ENCODE measurements at regions not wholly inside any gene's neighbourhood (a gene's known extent, or its start where the extent isn't known, plus 50 kb on each side); places are given as distances from the start of the nearest gene placed in this dataset.

- Histone ChIP-seq H3K79me2 (ENCODE audit: insufficient read depth) (no peaks in the 10 kb centered on the region), H3K36me3 (ENCODE audit: low read depth) (no peaks in the 10 kb centered on the region), H3K27me3 (replicated peaks; ENCODE audit: insufficient read depth) (no peaks in the 10 kb centered on the region), H3K4me3 (no peak overlapping the region), H3K27ac (no peak overlapping the region), H3K9ac (no peak overlapping the region), H3F3A (ENCODE audit: insufficient read depth) (no peaks in the 10 kb centered on the region), H3K9me2 (ENCODE audit: insufficient read depth) (no peaks in the 10 kb centered on the region), H3K4me1 (ENCODE audit: insufficient read depth) (no peaks in the 10 kb centered on the region), H3K9me3 (ENCODE audit: low read depth) (no peaks in the 10 kb centered on the region), H4K20me1 (ENCODE audit: insufficient read depth) (no peaks in the 10 kb centered on the region), H2AFZ (no peak overlapping the region), H3K4me2 (ENCODE audit: unreplicated experiment) (no peak overlapping the region)
- no peak for DNase-seq
- in situ Hi-C loops (cut with MboI) = no loop called here
- WGBS, 2 experiments (ENCODE audit: low coverage in 1 of 2, low lambda C conversion rate in 2 of 2, missing lambda C conversion rate in 2 of 2) = 30 to 32% methylated on average over 7 of the region's 7 CpGs
- no peak for TF ChIP-seq EZH2 (IDR thresholded peaks at IDR 0.05; ENCODE audit: insufficient read depth, poor library complexity, severe bottlenecking)
- TF ChIP-seq EZH2phosphoT487 (IDR thresholded peaks at IDR 0.05; ENCODE audit: insufficient read depth, low read depth) = no peak
Measured at GRCh38 chr15:53106505-53107286, 316.6 kb upstream of the ONECUT1 start.

GRCh38 chr15:53102483-53102882 is 312.3 kb upstream of the ONECUT1 start:
- Histone ChIP-seq H3K4me2 (ENCODE audit: unreplicated experiment) (no peak overlapping the region), H3K9me2 (ENCODE audit: insufficient read depth) (no peaks in the 10 kb centered on the region), H2AFZ (no peak overlapping the region), H3F3A (ENCODE audit: insufficient read depth) (no peaks in the 10 kb centered on the region), H3K79me2 (ENCODE audit: insufficient read depth) (no peaks in the 10 kb centered on the region), H3K4me3 (no peak overlapping the region), H4K20me1 (ENCODE audit: insufficient read depth) (no peaks in the 10 kb centered on the region), H3K9ac (no peak overlapping the region), H3K9me3 (ENCODE audit: low read depth) (no peaks in the 10 kb centered on the region), H3K27me3 (replicated peaks; ENCODE audit: insufficient read depth) (no peaks in the 10 kb centered on the region), H3K4me1 (ENCODE audit: insufficient read depth) (no peaks in the 10 kb centered on the region), H3K36me3 (ENCODE audit: low read depth) (no peaks in the 10 kb centered on the region), H3K27ac (no peak overlapping the region)
- no peak for DNase-seq
- TF ChIP-seq EZH2 (IDR thresholded peaks at IDR 0.05; ENCODE audit: insufficient read depth, poor library complexity, severe bottlenecking) = no peak
- TF ChIP-seq EZH2phosphoT487 (IDR thresholded peaks at IDR 0.05; ENCODE audit: insufficient read depth, low read depth) = no peak
- WGBS, 2 experiments (ENCODE audit: low coverage in 1 of 2, low lambda C conversion rate in 2 of 2, missing lambda C conversion rate in 2 of 2) = 0 to 4% methylated on average over 2 of the region's 2 CpGs
- in situ Hi-C loops (cut with MboI) = no loop called here

GRCh38 chr15:53080484-53080883 is 290.3 kb upstream of the ONECUT1 start:
- H3K27me3 ChIP-seq (replicated peaks; ENCODE audit: insufficient read depth) = no peaks in the 10 kb centered on the region
- H3K9me3 ChIP-seq (ENCODE audit: low read depth) = no peaks in the 10 kb centered on the region
- no peaks in the 10 kb centered on the region for H3K79me2 ChIP-seq (ENCODE audit: insufficient read depth)
- H3K36me3 ChIP-seq (ENCODE audit: low read depth) = no peaks in the 10 kb centered on the region
- no peaks in the 10 kb centered on the region for H3K4me1 ChIP-seq (ENCODE audit: insufficient read depth)
- H3K9ac ChIP-seq = no peak overlapping the region
- H3F3A ChIP-seq (ENCODE audit: insufficient read depth) = no peaks in the 10 kb centered on the region
- H4K20me1 ChIP-seq (ENCODE audit: insufficient read depth) = no peaks in the 10 kb centered on the region
- DNase-seq = no peak
- H3K4me2 ChIP-seq (ENCODE audit: unreplicated experiment) = no peak overlapping the region
- no peak for TF ChIP-seq EZH2 (IDR thresholded peaks at IDR 0.05; ENCODE audit: insufficient read depth, poor library complexity, severe bottlenecking)
- TF ChIP-seq EZH2phosphoT487 (IDR thresholded peaks at IDR 0.05; ENCODE audit: insufficient read depth, low read depth) = no peak
- no peak overlapping the region for H3K4me3 ChIP-seq
- 2 to 6% methylated on average over 3 of the region's 3 CpGs for WGBS, 2 experiments (ENCODE audit: low coverage in 1 of 2, low lambda C conversion rate in 2 of 2, missing lambda C conversion rate in 2 of 2)
- H3K9me2 ChIP-seq (ENCODE audit: insufficient read depth) = no peaks in the 10 kb centered on the region
- no peak overlapping the region for H2AFZ ChIP-seq
- H3K27ac ChIP-seq = no peak overlapping the region
- in situ Hi-C loops (cut with MboI) = no loop called here

- Histone ChIP-seq H3K9me2 (ENCODE audit: insufficient read depth) (no peaks in the 10 kb centered on the region), H3K4me2 (ENCODE audit: unreplicated experiment) (no peak overlapping the region), H3K27me3 (replicated peaks; ENCODE audit: insufficient read depth) (no peaks in the 10 kb centered on the region), H3F3A (ENCODE audit: insufficient read depth) (no peaks in the 10 kb centered on the region), H3K79me2 (ENCODE audit: insufficient read depth) (no peaks in the 10 kb centered on the region), H3K4me1 (ENCODE audit: insufficient read depth) (no peaks in the 10 kb centered on the region), H3K9me3 (ENCODE audit: low read depth) (no peaks in the 10 kb centered on the region), H3K36me3 (ENCODE audit: low read depth) (no peaks in the 10 kb centered on the region), H3K9ac (no peak overlapping the region), H3K4me3 (no peak overlapping the region), H4K20me1 (ENCODE audit: insufficient read depth) (no peaks in the 10 kb centered on the region), H2AFZ (no peak overlapping the region), H3K27ac (no peak overlapping the region)
- TF ChIP-seq EZH2 (IDR thresholded peaks at IDR 0.05; ENCODE audit: insufficient read depth, poor library complexity, severe bottlenecking) (no peak), EZH2phosphoT487 (IDR thresholded peaks at IDR 0.05; ENCODE audit: insufficient read depth, low read depth) (no peak)
- in situ Hi-C loops (cut with MboI) = no loop called here
- WGBS, 2 experiments (ENCODE audit: low coverage in 1 of 2, low lambda C conversion rate in 2 of 2, missing lambda C conversion rate in 2 of 2) = 0 to 5% methylated on average over 3 of the region's 3 CpGs
- no peak for DNase-seq
Measured at GRCh38 chr15:53074221-53074620, 284.1 kb upstream of the ONECUT1 start.
